Fibroblast of the conjunctiva (primary cell): ENCODE measurements at regions not wholly inside any gene's neighbourhood (a gene's known extent, or its start where the extent isn't known, plus 50 kb on each side); places are given as distances from the start of the nearest gene placed in this dataset.
"Not testable (repeated sequence)": the region's sequence is repeated elsewhere in the genome, so short reads cannot be mapped to it uniquely, and the experiment has no call there.

Source experiments
- DNase-seq: peaks from one replicate; pipeline ENCODE4 v3.0.0-alpha.2; 2010; ENCODE audit warnings: low read depth

DNA sequence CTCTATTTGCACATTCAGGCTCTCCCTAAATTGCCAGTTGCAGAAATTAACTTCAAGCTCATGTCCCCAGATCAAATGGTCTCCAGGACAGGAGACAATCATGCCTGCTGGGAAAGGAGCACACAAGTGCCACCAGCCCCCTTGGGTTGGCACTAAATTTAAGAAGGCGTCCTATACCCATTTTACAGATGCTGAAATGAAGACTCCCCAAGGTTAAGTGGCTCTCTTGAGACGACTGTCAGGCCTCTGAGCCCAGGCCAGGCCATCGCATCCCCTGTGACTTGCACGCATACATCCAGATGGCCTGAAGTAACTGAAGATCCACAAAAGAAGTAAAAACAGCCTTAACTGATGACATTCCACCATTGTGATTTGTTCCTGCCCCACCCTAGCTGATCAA is 232.5 kb upstream of the FOXF1 start:
- DNase-seq, result not testable (repeated sequence)

DNA sequence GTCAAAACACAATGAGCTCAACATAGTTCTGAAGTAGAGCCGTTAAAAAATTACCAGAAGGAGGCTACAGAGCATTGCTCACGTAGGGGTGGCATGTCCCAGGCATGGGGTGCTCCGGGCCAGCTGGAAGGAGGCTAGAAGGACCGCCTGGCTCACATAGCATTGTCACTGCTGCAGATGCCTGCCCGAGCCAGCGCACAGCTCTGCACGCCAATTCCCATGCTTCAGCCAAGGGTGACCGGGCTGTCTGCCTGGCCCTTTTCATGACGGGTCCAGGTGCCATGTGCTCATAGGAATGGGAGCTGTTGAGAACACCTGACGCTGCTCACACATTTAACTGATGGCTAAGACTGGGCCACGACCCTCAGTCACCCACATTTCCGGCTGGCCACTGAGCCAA is 228.9 kb upstream of the FOXF1 start:
- DNase-seq, result no peak

DNA sequence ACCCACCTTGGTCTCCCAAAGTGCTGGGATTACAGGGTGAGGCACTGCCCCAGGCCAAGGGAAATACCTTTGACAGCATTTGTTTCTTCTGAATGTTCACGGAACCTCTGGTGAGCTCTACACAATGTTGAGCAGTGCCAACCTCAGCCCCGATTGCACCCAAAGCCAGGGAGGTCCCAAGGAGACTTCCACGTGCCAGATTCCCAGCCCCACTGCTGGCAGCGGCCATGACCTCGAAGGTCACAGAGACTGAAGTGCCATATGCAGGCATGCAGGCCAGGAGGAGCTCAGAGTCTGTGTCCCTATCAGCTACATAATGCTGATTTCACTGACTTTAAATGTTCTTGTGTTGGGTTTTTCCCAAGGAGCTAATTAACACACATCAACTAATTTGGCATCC is 226.4 kb upstream of the FOXF1 start:
- no peak for DNase-seq

DNA sequence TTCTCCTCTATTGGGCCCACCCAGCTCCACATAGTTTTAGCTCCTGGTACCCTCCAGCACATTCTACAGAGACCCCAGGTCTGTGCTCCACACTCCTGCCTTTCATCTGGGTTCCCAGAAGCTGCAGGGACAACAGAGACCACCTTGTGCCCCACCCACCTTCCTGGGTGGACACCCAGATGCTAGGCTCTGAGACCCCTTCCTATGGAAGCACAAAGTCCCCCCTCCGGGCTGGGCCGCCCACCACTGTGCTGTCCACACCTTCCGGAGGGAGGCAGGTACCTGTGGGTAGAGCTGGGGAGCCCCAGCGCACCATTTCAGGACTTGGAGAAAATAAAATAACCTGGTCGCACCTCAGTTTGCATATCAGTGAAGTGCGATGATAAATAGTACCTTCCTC is 224.9 kb upstream of the FOXF1 start:
- no peak for DNase-seq

DNA sequence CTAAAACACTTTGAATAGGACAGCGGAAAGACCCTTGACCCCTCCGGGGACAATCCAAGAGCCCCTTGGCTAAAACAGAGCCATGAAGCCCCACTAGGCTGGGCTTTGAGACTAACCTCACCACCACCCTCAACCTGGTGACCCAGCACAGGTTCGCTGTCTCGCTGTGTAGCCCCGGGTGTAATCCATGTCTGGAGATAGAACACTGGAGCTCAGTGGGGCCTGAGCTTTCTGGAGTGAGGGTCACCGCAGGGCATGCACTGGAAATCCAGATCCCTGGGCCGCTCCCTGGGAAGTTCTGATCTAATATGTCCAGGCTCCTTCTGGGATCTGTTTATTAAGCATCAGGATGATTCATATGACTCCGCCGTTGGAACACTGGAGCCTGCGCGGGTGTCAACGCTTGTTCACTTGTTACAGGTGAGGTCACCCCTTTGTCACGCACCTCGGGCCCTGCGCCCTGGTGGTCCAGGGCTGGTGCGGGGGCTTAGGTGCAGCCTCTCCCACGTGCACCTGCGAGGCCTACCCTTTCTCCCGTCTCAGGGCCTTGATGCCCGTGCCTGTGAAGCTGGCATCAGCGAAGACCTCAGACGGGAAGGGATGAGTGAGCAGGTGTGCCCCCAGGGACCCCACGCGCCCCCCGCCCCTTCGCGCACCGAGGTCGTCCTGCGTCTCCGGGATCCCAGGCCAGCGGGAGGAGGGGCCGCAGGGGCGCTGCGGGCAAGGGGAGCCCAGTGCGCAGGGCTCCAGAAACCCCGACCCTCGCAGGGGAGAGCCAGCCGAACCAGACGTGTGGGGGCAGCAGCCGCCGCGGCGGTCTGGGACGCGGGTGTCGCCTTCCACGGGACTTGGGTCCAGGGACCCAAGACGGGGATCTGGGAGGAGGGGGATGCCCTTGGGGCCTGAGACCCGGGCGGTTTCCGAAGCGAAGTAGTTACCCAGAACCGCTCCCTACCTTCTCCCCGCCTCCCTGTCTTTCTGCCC is 224.1 kb upstream of the FOXF1 start:
- DNase-seq, result no peak

DNA sequence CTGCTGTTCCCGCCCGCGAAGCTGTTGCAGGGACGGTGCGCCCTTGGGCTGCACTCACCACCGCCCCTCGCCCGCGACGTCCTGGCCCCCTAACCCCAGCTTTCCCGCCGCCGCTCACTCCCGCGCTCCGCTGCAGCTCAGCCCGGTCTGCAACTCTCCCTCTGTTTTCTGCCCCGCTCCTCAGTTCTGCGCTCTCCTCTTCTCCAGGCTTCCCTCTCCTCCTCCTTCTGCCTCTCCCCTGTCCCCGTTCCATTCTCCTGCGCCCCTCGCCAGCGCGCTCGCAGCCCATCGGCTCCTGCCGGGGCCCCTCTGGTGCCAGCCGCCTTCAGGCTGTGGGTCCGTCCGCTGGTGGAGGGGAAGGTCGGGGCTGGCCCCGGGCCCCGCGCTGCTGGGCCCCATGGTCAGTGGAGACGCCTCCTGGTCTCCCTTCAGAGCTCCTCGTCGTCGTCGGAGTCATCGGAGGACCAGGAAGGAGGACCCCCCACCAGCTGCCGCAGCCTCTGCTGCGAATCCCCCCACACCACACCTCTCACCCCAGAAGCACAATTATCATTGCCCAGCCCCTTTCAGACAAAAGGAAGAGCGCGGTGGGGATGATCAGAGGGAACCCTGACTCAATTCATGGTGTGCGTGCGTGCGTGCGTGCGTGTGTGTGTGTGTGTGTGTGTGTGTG is 223.2 kb upstream of the FOXF1 start:
- DNase-seq, result no peak

DNA sequence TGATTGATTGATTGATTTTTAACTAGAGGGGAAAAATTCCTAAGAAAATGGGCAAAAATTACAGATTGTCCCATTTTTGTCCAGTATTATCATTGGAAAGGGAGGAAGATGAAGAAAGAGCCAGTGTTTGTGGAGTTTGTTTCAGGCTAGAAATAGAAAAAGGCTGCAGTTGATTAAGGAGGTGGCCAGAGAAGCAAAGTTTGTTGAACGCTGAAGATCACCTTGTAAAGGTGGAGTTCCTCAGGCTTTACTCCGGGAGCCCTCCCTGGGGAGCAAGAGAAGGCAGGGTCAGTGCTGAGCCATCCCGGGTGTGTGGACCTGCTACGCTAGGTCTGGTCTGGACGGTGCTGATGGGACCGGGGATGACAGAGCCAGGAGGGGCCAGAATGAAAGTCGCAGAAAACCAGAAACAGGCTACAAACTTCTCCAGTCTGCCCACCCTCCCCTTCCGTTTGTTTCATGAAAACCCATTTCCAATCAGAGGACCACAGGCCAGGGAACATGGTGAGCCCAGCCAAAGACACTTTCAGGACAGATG is 222.6 kb upstream of the FOXF1 start:
- no peak for DNase-seq

DNA sequence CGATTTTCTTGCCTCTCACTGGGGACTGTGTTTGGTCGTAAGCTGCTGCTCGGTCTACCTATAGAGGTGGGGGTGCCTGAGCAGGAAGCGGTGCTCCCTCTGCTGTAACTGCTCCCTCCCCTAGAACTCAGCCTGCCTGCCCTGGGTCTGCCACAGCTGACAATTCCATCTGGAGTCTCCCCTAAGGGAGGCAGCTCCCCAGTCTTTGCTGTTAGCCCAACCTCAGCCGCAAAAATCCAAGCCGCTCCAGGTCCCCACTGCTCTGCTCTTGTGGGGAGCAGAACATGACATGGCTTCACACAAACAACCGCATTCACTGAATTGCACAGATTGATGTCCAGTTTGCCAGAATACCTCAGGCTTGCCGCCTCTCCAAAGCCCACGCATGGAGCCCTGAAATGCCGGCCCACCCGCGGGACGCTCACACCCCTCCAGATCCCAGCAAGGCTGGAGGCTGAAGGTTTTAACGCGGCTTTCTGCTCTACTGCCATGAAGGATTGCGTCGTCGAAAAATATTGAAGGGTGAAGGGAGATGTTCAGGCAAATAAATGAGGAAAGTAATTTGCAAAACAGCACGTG is 221.5 kb upstream of the FOXF1 start:
- DNase-seq, result no peak

DNA sequence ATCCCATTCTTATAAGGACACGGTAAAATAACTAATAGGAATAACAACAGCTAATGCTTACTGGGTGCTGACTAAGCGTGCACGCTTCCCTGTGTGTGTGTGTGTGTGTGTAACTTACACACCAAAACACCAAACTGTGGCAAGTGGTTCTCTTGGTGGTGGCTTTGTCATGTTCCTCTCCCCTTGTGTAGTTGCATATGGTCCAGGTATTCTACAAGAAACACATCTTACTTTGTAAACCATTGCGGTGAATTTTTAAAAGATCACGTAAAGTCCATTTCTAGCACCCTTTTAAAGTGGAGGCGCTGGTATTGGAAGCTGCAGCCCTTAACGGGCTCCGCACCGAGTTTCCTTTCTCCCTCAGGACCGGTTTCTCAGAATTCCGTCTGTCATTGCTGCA is 221.0 kb upstream of the FOXF1 start:
- DNase-seq, result no peak

DNA sequence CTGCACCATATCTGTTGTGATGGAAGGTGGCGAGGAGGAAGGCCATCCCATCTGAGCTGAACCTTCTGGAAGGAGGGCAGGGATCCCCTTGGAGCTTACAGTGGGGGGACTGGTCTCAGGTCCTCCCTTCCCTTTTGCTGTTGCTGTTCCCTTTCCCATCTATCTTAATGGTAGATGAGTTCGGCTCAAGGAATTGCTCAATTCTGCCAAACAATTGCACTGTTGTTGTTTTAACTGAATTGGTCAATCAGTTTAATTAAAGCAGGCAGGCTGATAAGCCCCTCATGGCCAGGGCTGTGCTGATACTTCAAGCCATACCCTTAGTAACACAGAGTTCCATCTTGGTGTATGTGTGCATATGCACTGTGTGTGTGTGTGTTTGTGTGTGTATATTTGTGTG is 220.4 kb upstream of the FOXF1 start:
- no peak for DNase-seq

DNA sequence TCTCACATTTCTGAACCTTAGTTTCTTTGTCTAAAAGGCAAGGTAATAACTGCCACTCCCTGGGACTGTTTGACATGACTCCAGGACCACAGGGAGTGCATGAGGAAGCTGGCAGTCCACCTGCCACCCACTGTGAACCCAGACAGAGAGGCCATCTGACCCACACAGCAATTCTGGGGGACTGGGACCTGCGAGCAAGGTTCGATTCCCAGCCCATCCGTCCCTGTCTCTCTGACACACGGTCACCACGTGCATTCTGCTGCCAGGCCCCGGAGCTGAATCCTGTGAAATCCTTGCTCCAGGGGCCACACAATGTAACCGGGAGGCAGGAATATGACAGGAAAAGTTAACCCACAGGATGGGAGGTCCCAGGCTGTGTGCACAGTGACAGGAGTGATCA is 218.8 kb upstream of the FOXF1 start:
- DNase-seq, result no peak

DNA sequence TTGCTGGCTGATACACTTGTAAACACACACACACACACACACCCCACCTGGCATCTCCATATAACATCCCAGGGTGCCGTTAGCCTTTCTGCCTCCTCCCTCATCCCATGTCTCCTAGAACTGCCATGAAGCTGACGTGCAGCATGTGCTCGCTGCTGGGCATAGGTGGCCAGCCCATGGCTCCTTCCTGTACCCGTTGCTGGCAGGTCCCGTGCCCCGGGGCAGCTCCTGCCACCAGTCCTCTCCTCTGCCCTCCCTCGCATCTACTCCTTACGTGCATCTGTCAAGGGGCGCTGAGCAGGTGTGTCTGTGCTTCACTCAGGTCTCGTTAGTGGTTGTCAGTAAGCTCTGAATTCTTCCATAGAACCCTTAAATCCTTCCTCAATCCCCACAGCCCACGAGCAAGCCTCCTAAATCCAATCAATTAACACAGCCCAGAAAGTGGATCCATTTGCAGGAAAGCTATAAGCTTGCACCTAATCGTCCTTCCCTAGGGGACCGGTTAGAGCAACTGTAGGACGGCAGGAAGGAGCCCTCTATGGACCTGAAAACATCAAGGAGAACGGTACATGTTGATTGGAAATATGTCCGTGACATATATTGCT is 218.1 kb upstream of the FOXF1 start:
- DNase-seq, result no peak

DNA sequence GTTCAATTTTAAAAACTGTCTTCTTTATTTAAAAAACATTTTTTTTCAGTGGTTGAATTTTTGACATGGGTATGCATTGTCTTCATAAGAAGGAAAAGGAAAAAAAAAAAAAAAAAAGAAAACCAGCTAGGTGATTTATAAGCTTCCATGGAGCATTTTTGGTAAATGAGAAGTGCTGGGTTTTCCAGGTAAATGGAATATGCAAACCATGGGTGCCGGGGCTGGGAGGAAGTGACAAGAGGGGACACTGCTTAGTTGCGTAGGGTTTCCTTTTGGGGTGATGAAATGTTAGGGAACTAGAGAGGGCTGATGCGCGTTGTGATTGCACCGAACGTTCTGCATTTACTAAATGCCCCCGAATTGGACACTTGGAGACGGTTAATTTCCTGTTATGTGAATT is 217.4 kb upstream of the FOXF1 start:
- DNase-seq, result no peak

DNA sequence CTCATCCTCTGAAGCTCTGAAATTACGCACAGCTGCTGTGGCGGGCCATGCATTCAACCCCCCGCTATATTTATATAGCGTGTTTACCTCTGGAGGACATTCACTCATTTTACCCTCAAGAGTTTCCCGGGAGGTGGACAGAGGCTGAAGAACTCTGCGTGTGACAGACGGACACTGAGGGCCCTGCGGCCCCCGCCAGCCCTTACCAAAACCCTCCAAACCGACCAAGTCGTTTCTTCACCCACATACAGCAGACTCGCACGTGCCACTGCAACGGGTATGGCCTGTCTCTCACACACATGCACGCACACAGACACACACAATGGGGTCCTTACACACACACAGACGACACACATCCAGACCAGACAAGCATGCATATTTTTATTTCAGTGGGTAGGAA is 216.4 kb upstream of the FOXF1 start:
- no peak for DNase-seq

DNA sequence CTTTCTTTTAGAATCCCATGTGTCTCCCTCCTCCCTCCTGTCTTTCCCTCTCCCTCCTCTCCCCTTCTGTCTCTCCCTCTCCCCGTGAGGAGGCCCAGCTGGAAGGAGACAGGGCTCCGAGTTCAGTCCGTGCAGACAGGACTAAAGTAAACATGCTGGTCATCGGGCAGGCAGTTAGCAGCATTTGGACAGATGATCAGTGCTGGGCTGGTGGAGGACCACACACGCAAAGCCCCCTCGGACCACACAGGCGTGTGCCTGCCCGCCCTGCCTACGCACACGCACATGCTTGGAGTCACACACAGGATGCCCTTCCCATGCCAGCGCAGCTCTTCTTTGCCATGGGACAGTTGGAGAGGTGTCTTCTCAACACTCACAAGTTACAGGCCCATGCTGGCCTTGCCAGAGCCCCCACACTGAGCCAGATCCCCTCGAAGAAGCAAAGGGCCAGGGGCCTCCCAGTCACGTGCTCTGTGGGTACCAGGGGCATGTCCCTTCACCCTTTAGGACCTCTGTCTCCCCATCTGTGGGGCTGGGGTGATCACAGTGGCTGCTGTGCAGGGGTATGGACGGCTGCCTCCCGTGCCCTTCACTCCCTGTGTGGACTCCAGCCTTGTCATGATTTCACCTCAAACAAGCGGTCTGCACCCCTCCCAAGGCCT is 215.7 kb upstream of the FOXF1 start:
- DNase-seq, result no peak

DNA sequence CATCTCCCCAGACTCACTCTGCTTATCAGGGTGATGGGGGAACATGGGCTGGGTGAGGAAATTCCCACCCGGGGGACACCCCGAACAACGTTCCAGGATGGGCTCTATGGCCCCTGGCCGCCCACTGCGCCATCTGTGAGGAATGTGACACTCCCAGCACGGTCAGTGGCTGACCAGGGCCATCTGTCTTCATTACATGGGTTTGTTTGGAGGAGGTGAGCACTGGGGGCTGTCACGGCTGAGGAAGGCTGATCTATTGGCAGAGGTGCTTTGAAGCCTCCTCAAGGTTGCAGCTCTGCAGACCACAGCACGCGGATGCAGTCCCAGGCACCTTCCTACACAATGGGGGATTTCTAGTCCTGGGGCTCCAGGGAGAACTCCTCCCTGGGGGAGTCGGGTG is 214.1 kb upstream of the FOXF1 start:
- DNase-seq, result no peak

DNA sequence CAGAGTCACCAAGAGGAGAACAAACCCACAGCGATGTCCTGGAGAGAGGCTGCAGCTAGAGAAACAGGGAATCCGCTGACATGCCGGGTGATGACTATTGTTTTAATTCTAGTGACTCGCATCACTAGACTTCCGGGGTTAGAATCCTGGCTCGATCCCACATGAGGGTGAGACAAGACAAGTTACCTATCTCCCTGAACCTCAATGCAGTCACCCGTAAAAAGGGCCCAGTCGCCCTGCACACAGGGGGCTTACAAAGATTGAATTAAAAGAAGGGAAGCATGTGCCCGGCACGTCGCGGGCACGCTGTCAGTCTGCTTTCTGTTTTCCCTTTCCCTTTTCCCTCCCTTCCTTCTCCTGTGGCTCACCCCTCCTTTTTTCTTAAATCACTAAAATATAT is 212.9 kb upstream of the FOXF1 start:
- no peak for DNase-seq

DNA sequence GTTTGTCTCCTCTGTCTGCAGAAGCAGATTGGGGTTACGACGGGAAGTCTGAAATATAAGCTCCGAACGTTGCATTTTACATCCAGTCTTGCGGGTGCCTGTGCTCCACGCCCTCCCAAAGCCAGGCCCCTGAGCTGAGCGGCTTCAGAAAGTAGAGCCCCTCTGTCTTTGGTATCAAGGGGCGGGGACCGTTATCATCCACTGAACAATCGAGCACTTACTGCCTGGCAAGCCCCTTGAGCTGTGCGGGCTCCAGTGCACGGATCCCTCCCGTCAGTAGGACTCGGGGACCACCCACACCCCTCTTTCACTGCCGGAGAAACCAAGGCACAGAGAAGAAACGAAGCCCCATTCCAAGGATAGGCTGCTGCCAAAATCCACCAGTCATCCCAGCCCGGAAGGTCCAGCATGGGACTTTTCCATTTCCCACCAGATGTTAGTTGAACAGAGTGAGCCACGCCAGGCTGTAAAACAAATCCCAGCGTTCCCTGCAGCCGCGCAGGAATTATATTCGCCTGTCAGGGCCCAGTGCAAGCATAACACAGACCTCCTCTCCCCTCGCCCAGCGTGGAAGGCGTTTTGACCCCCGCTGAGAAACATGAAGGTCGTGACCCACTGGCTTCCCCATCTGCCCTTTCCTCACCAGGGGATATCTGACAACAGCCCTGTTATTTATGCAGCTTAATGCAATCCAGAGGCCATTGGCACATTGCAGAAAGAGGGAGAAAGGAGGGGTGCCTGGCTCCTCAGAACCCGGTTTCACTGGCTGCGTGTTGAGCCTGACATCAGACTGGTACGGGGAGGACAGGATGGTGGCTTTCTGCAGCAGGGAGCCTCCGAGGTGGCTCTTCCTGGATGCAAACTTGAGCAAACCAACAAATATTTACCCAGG is 212.2 kb upstream of the FOXF1 start:
- DNase-seq, result no peak

DNA sequence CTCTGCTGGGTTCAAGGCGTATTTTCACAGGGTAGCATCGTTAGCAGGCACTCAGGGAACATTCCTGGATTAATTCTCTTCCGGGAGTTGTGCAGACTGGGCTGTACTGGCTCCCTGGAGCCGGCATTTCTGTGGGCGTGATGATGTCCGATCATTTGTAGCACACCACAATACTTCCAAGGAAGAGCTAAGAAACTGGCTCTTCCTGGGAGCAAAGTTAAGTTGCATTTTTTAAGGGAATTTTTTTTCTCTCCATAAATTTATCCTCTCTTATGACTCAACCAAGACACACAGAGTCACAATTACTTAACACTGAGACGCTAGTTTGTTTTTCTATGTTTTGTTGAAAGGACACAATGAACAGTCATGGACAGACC is 211.6 kb upstream of the FOXF1 start:
- DNase-seq, result no peak

DNA sequence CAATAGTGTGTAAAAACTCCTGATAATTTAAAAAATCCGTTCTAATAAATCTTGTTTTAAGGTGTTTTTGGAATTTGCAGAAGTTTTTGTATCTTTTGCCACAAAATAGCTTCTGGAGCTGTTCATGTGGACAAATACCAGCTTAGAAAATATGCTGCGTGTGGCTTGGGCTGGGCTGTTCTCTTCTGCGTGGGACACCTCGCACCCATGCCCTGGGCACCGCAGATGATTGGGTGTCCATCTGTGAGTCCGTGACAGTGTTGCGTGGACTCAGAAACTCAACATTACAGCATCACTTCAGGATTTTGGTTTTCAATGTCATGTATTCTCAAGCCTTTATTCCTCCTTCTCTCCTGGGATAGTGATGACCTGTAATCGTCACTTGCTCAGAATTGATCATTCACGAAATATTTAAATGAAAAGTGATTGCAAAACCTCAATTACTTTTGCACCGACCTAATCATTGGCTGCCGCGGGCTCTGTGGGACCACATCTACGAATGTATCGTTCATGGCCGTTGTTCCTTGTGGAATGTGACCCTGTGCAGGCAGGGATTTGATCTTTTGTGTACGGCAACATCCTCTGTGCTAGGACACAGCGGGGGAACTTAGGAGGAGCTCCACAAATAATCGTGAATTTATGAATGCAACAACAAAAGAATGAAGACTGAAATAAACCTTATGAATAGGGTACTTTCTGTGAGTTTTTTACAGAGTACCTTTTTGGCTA is 210.3 kb upstream of the FOXF1 start:
- DNase-seq, result no peak
